Prostate gland (tissue), 2 donors: ENCODE measurements at regions not wholly inside any gene's neighbourhood (a gene's known extent, or its start where the extent isn't known, plus 50 kb on each side); places are given as distances from the start of the nearest gene placed in this dataset.

Experiments used
- DNase-seq: peaks from one replicate; pipeline ENCODE4 v3.0.0-alpha.2; 2019; ENCODE audit warnings: low spot score
- H3K27ac ChIP-seq, 2 donors: fragments of 200-600 bp; sonication (generic); 2 replicates each; pipeline ENCODE4 v1.5.1; 2017 to 2019
- H3K27me3 ChIP-seq: fragments of 200-600 bp; sonication (generic); replicated peaks from 2 replicates; pipeline ENCODE4 v1.5.1; 2019; ENCODE audit not compliant: insufficient read depth
- H3K36me3 ChIP-seq, 2 donors: fragments of 200-600 bp; sonication (generic); 1 replicate in 1 of 2; 2 replicates in 1 of 2; pipeline versions ENCODE4 v1.5.1 to v1.8.1; 2017 to 2019
- H3K4me1 ChIP-seq: fragments of 200-600 bp; sonication (generic); replicated peaks from 2 replicates; pipeline ENCODE4 v1.5.1; 2019
- H3K4me3 ChIP-seq, 2 donors: fragments of 200-600 bp; sonication (generic); 2 replicates each; pipeline ENCODE4 v1.5.1; 2017 to 2019
- H3K9me3 ChIP-seq: fragments of 200-600 bp; sonication (generic); 2 replicates; pipeline ENCODE4 v1.5.1; 2017
- CTCF ChIP-seq, 4 experiments: fragments of 200-600 bp in 2 of 4; fragments of 450-650 bp in 2 of 4; sonication (generic) in 2 of 4; IDR thresholded peaks; 1 replicate in 3 of 4; 2 replicates in 1 of 4; pipeline ENCODE4 v1.5.1; 2016 to 2019; ENCODE audit warnings: antibody characterized with exemption in 4 of 4, mild to moderate bottlenecking in 2 of 4, moderate library complexity in 2 of 4
- POLR2A ChIP-seq: fragments of 450-650 bp; IDR thresholded peaks from one replicate; pipeline ENCODE4 v1.6.1; 2016; ENCODE audit warnings: antibody characterized with exemption, mild to moderate bottlenecking
- POLR2AphosphoS5 ChIP-seq: sonication (generic); formaldehyde crosslinking; IDR thresholded peaks from one replicate; pipeline ENCODE4 v1.6.1; 2017; ENCODE audit warnings: antibody characterized with exemption
- WGBS: methylation state at CpG from one replicate; pipeline ENCODE4 v1.1.5; 2018; 5-methylcytosine and 5-hydroxymethylcytosine counted together
- intact Hi-C: fragments of 100-400 bp; cut with DNase I; formaldehyde crosslinking; loops from one replicate; pipeline ENCODE4 v1.14.2; 2022

- Histone ChIP-seq H3K4me3 (no peak overlapping the region), H3K27ac (no peak overlapping the region), H3K4me1 (no peaks in the 10 kb centered on the region), H3K9me3 (no peaks in the 10 kb centered on the region), H3K27me3 (no peaks in the 10 kb centered on the region), H3K36me3 (no peaks in the 10 kb centered on the region)
- 75% methylated on average over 4 of the region's 4 CpGs for WGBS
- TF ChIP-seq CTCF (IDR thresholded peaks at IDR 0.05): no peak
- no peak for TF ChIP-seq POLR2AphosphoS5
- no peak for TF ChIP-seq POLR2A
- intact Hi-C loops: no loop called here
- no peak for DNase-seq
Observed at GRCh38 chr11:10990160-10990559, 132.3 kb upstream of the ZBED5 start.

DNA sequence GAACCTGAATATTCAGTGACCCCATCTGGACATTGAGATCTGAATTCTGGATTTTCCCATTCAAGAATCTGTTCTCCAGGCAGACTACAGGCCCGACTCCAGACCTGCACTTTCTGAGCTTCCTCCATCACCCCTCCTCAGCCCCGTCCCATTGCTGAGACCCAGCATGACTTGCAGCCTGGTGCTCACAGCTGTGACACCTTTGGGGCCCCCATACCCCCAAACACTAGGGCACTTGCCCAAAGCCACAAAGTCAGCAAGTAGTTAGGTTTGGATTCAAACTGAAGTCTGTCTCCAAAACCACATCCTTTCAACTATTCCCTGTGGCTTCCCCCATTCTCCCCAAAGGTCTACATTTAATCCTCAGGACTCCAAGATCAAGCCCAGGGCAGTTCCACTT is 128.2 kb upstream of the ZBED5 start:
- no peaks in the 10 kb centered on the region for H3K9me3 ChIP-seq
- no peak for DNase-seq
- H3K27ac ChIP-seq: no peak overlapping the region
- TF ChIP-seq CTCF (IDR thresholded peaks at IDR 0.05) (no peak), POLR2AphosphoS5 (no peak), POLR2A (no peak)
- 88% methylated on average over 2 of the region's 2 CpGs for WGBS
- H3K4me3 ChIP-seq: no peak overlapping the region
- no peaks in the 10 kb centered on the region for H3K36me3 ChIP-seq
- no peaks in the 10 kb centered on the region for H3K4me1 ChIP-seq
- intact Hi-C loops: no loop called here
- no peaks in the 10 kb centered on the region for H3K27me3 ChIP-seq

GRCh38 chr11:10984742-10985141 is 126.9 kb upstream of the ZBED5 start:
- H3K27me3 ChIP-seq: no peaks in the 10 kb centered on the region
- 86% methylated on average over 5 of the region's 5 CpGs for WGBS
- H3K4me3 ChIP-seq: no peak overlapping the region
- no peak for DNase-seq
- no peak overlapping the region for H3K27ac ChIP-seq
- no peaks in the 10 kb centered on the region for H3K9me3 ChIP-seq
- H3K4me1 ChIP-seq: no peaks in the 10 kb centered on the region
- H3K36me3 ChIP-seq: no peaks in the 10 kb centered on the region
- no peak for TF ChIP-seq POLR2AphosphoS5
- no peak for TF ChIP-seq CTCF (IDR thresholded peaks at IDR 0.05)
- no peak for TF ChIP-seq POLR2A
- intact Hi-C loops: no loop called here

GRCh38 chr11:10984250-10984649 is 126.4 kb upstream of the ZBED5 start:
- Histone ChIP-seq H3K27me3 (no peaks in the 10 kb centered on the region), H3K4me3 (no peak overlapping the region), H3K9me3 (no peaks in the 10 kb centered on the region), H3K27ac (no peak overlapping the region), H3K36me3 (no peaks in the 10 kb centered on the region), H3K4me1 (no peaks in the 10 kb centered on the region)
- no peak for TF ChIP-seq POLR2A
- no peak for TF ChIP-seq POLR2AphosphoS5
- TF ChIP-seq CTCF (IDR thresholded peaks at IDR 0.05): no peak
- WGBS: 94% methylated on average over 4 of the region's 4 CpGs
- intact Hi-C loops: no loop called here
- no peak for DNase-seq

DNA sequence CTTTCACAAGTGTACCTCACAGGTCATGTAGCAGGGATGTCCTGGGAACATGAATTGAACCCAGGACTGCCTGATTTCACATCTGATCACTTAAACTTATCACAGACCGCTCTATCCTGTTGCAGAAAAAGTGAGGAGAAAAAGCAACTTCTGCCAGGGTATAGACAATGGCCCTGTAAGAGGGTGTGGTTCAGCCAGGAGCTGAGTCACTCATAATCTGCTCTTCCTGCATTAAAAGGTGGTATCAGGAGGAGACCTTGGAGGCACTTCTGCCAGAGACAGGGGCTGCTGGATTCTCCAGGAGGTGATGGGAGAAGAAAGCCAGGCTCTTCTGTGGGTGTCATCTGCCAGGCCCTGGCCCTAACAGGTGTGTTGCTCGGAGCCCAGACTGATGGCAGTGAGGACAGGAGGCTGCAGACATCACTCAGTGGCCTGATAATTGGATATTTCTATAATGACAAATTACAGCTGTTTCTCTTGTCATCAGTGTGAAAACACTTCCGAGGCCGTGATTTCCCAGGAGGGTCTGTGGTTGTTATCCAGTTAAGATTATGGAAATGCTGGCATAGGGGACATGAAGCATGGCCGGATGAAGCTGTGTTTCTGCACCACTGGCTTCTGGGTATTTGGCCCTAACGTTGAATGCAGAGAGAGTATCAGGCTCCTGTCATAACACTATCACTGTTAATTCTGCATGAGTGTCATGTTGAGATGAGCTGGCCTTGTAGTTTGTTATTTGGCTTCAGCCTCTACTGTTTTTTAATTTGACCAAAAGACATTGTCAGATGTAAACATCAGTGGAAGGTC is 125.1 kb upstream of the ZBED5 start:
- Histone ChIP-seq H3K4me1 (no peaks in the 10 kb centered on the region), H3K36me3 (no peaks in the 10 kb centered on the region), H3K27me3 (no peaks in the 10 kb centered on the region), H3K9me3 (no peaks in the 10 kb centered on the region), H3K4me3 (no peak overlapping the region), H3K27ac (no peak overlapping the region)
- TF ChIP-seq POLR2AphosphoS5: no peak
- TF ChIP-seq POLR2A: no peak
- no peak for TF ChIP-seq CTCF (IDR thresholded peaks at IDR 0.05)
- intact Hi-C loops: no loop called here
- WGBS: 80% methylated on average over 6 of the region's 6 CpGs
- DNase-seq: no peak
